ENCODE measurements at regions not wholly inside any gene's neighbourhood (a gene's known extent, or its start where the extent isn't known, plus 50 kb on each side); places are given as distances from the start of the nearest gene placed in this dataset.

GRCh38 chr2:150606380-150607060 lies 119.1 kb upstream of the RND3 start:
- Histone ChIP-seq H3K36me3 (ENCODE audit: control insufficient read depth, insufficient read depth, low read length) (no peaks in the 10 kb centered on the region), H3K27ac (ENCODE audit: low read length) (no peak overlapping the region), H3K4me1 (ENCODE audit: control insufficient read depth, insufficient read depth, low read length) (no peaks in the 10 kb centered on the region), H3K9me3 (ENCODE audit: control insufficient read depth, insufficient read depth, low read depth, low read length) (0 out of 2 replicates have a peak, but pooled peaks cover 5% of the 10 kb centered on the region), H3K4me3 (ENCODE audit: low read depth in 2 of 2, low read length in 2 of 2) (no peak overlapping the region), H3K27me3 (ENCODE audit: control insufficient read depth, insufficient read depth, low read length) (no peaks in the 10 kb centered on the region)
- ChIA-PET POLR2A (no interaction called here), CTCF (no interaction called here)
- intact Hi-C loops (cut with micrococcal nuclease; ENCODE audit: unreplicated experiment) (no loop called here), in situ Hi-C loops (cut with HindIII; ENCODE audit: low pct_unique_long_range_greater_than_20kb, low sequenced_read_pairs) (no loop called here)
- TF ChIP-seq SIN3A (IDR thresholded peaks at IDR 0.05; ENCODE audit: borderline replicate concordance, insufficient read depth, low read depth, low read length), result no peak
- BruUV-seq (replicated peaks), result no TSS peak
- ATAC-seq (no peak), DNase-seq (ENCODE audit: low read depth, low spot score) (no peak)

GRCh38 chr2:150605664-150606063 lies 118.2 kb upstream of the RND3 start:
- intact Hi-C loops (cut with micrococcal nuclease; ENCODE audit: unreplicated experiment), result no loop called here
- ATAC-seq, result no peak
- H3K36me3 ChIP-seq (ENCODE audit: control insufficient read depth, insufficient read depth, low read length), result no peaks in the 10 kb centered on the region
- no peak overlapping the region for H3K4me3 ChIP-seq (ENCODE audit: low read depth in 2 of 2, low read length in 2 of 2)
- DNase-seq (ENCODE audit: low read depth, low spot score), result no peak
- CTCF ChIA-PET, result no interaction called here
- H3K27me3 ChIP-seq (ENCODE audit: control insufficient read depth, insufficient read depth, low read length), result no peaks in the 10 kb centered on the region
- TF ChIP-seq POLR2AphosphoS5 (IDR thresholded peaks at IDR 0.05; ENCODE audit: low read depth, low read length) (no peak), CTCF (IDR thresholded peaks at IDR 0.05) (no peak), REST (IDR thresholded peaks at IDR 0.05; ENCODE audit: insufficient read depth in 1 of 2, low read depth in 2 of 2, low read length in 1 of 2) (no peak), SIN3A (IDR thresholded peaks at IDR 0.05; ENCODE audit: borderline replicate concordance, insufficient read depth, low read depth, low read length) (no peak), TCF7L2 (IDR thresholded peaks at IDR 0.05; ENCODE audit: low read depth, low read length) (no peak)
- H3K27ac ChIP-seq (ENCODE audit: low read length), result no peak overlapping the region
- POLR2A ChIA-PET, result no interaction called here
- BruUV-seq (replicated peaks), result no TSS peak
- H3K9me3 ChIP-seq (ENCODE audit: control insufficient read depth, insufficient read depth, low read depth, low read length), result 0 out of 2 replicates have a peak, but pooled peaks cover 5% of the 10 kb centered on the region
- peaks cover 6% of the 10 kb centered on the region; the same call in 1 of the 2 replicates for H3K4me1 ChIP-seq (ENCODE audit: control insufficient read depth, insufficient read depth, low read length)
- in situ Hi-C loops (cut with HindIII; ENCODE audit: low pct_unique_long_range_greater_than_20kb, low sequenced_read_pairs), result no loop called here
